ENCODE measurements at regions not wholly inside any gene's neighbourhood (a gene's known extent, or its start where the extent isn't known, plus 50 kb on each side); places are given as distances from the start of the nearest gene placed in this dataset.

DNA sequence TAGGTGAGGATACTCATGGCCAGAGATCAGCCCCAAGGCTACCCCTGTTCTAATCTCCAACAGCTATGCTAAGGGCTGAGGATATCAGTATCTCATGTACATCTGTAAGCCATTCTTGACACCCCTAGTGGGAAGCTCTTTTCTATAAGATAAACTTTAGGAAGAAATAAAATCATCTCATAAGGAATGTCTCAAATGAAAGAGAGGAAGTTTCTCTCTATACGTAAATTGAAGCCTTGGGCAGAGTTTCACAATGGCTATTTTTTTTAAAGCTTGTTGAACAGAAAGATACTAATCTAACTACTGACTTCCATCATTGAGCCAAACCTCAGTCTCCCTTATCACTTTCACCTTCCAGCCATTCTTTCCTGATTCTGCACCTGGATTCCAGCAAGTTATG, 405.7 kb downstream of the PRR16 start:
- TF ChIP-seq, protein P1, sequence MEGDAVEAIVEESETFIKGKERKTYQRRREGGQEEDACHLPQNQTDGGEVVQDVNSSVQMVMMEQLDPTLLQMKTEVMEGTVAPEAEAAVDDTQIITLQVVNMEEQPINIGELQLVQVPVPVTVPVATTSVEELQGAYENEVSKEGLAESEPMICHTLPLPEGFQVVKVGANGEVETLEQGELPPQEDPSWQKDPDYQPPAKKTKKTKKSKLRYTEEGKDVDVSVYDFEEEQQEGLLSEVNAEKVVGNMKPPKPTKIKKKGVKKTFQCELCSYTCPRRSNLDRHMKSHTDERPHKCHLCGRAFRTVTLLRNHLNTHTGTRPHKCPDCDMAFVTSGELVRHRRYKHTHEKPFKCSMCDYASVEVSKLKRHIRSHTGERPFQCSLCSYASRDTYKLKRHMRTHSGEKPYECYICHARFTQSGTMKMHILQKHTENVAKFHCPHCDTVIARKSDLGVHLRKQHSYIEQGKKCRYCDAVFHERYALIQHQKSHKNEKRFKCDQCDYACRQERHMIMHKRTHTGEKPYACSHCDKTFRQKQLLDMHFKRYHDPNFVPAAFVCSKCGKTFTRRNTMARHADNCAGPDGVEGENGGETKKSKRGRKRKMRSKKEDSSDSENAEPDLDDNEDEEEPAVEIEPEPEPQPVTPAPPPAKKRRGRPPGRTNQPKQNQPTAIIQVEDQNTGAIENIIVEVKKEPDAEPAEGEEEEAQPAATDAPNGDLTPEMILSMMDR (IDR thresholded peaks at IDR 0.05) = no peak
- TF ChIP-seq ZFX (IDR thresholded peaks at IDR 0.05; ENCODE audit: borderline replicate concordance) = no peak

All from 22Rv1 (cell line).